Stimulated activated memory B cell treated with anti-CD40 and anti-IgM and Interleukin-4, amounts not matched to agents 10 μg/mL and 1 μg/mL and 100 μg/mL, for 72 hours (primary cell): ENCODE measurements at regions not wholly inside any gene's neighbourhood (a gene's known extent, or its start where the extent isn't known, plus 50 kb on each side); places are given as distances from the start of the nearest gene placed in this dataset.

Experiments used
- ATAC-seq: fragments of 150-1000 bp; cut with Tn5 transposase; 2 replicates; pipeline ENCODE4 v1.10.0; 2021
- H3K27ac Mint-ChIP-seq: one replicate; pipeline ENCODE4 v1.8.0; 2022; ENCODE audit warnings: mild to moderate bottlenecking, mixed read lengths
- H3K27me3 Mint-ChIP-seq: one replicate; pipeline ENCODE4 v1.8.0; 2022; ENCODE audit warnings: mixed read lengths
- H3K36me3 Mint-ChIP-seq: one replicate; pipeline ENCODE4 v1.8.0; 2022; ENCODE audit warnings: mixed read lengths
- H3K4me1 Mint-ChIP-seq: one replicate; pipeline ENCODE4 v1.8.0; 2022; ENCODE audit warnings: mixed read lengths
- H3K4me3 Mint-ChIP-seq: one replicate; pipeline ENCODE4 v1.8.0; 2022; ENCODE audit warnings: mild to moderate bottlenecking, moderate library complexity, mixed read lengths
- H3K9me3 Mint-ChIP-seq: one replicate; pipeline ENCODE4 v1.8.0; 2022; ENCODE audit warnings: mixed read lengths

DNA sequence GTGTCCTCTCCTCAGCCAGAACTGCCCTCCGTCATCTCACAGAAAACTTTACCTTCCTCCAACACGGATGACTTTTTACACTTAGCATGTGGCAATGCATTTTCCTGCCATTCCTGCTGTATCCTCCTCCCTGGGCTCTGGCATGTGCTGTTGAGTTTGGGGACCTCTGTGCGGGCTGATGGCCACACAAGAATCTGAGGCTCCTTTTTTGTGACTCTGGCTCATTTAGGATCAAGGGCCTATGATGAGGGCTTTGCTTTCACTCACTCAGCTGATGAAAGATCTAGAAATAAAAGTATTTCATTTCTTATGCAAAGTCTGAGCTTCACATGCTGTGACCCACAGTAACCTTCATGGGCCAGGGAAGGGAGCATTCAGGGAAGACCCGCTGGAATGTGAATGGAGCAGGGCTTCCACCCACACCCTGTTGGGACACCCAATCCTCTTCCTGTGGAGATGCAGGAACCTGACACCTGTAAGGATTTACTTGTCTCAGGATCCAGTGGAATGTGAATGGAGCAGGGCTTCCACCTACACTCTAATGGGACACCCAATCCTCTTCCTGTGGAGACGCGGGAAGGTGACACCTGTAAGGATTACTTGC is 500.3 kb upstream of the MKI67 start:
- H3K36me3 Mint-ChIP-seq: no peaks in the 10 kb centered on the region
- H3K4me1 Mint-ChIP-seq: no peaks in the 10 kb centered on the region
- no peak overlapping the region for H3K4me3 Mint-ChIP-seq
- ATAC-seq: no peak
- no peaks in the 10 kb centered on the region for H3K27me3 Mint-ChIP-seq
- H3K27ac Mint-ChIP-seq: no peak overlapping the region
- no peaks in the 10 kb centered on the region for H3K9me3 Mint-ChIP-seq

DNA sequence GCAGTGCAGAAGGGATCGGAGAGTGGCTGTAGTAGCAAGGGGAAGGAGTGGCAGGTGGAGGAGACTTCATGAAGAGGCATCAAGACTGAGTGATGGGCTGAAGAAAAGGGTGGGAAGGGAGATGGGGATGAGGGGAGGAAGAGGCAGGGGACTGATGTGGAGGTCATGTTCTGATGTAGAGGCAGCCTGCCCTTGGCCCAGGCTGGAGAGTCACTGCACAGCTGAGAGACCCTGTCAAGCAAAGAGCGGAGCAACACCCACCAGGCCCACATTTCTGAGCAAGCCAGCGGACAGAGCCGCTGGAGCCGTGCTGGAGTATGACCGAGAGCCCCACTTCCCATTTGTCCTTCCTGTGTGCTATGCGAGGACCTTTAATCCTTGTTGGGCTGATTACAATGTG is 501.6 kb upstream of the MKI67 start:
- Mint-ChIP-seq H3K27me3 (no peaks in the 10 kb centered on the region), H3K4me1 (no peaks in the 10 kb centered on the region), H3K36me3 (no peaks in the 10 kb centered on the region), H3K9me3 (no peaks in the 10 kb centered on the region), H3K4me3 (no peak overlapping the region), H3K27ac (no peak overlapping the region)
- ATAC-seq: no peak

GRCh38 chr10:128628252-128628651 is 502.0 kb upstream of the MKI67 start:
- Mint-ChIP-seq H3K27me3 (no peaks in the 10 kb centered on the region), H3K4me3 (no peak overlapping the region), H3K9me3 (no peaks in the 10 kb centered on the region), H3K4me1 (no peaks in the 10 kb centered on the region), H3K27ac (no peak overlapping the region), H3K36me3 (no peaks in the 10 kb centered on the region)
- ATAC-seq: no peak

- Mint-ChIP-seq H3K4me1 (no peaks in the 10 kb centered on the region), H3K27me3 (no peaks in the 10 kb centered on the region), H3K9me3 (no peaks in the 10 kb centered on the region), H3K4me3 (no peak overlapping the region), H3K27ac (no peak overlapping the region), H3K36me3 (no peaks in the 10 kb centered on the region)
- ATAC-seq: no peak
Observed at GRCh38 chr10:128629111-128630096, 503.2 kb upstream of the MKI67 start.

DNA sequence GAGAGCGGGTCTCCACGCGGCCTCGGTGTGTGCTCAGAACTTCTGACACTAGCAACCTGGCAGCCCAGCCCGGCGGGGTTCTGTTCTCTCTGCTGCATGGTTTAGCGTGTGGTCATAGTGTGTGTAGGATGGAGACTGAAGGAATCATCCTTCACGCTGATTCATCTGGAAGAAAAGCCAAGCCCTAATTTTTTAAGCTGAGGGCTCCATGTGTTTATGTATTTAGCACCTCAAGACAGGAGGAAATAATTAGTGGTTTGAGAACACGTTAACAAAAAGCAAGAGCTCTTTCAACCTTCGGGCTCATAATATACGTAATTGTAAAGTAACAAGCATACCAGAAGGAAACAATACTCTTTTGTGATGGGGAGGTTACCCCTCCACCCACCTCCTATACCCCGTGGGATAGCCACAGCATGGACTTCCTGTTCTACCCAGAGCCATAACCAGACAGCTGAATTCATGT is 504.6 kb upstream of the MKI67 start:
- Mint-ChIP-seq H3K27ac (no peak overlapping the region), H3K4me1 (no peaks in the 10 kb centered on the region), H3K27me3 (no peaks in the 10 kb centered on the region), H3K9me3 (peaks cover 4% of the 10 kb centered on the region), H3K4me3 (no peak overlapping the region), H3K36me3 (no peaks in the 10 kb centered on the region)
- ATAC-seq: no peak

DNA sequence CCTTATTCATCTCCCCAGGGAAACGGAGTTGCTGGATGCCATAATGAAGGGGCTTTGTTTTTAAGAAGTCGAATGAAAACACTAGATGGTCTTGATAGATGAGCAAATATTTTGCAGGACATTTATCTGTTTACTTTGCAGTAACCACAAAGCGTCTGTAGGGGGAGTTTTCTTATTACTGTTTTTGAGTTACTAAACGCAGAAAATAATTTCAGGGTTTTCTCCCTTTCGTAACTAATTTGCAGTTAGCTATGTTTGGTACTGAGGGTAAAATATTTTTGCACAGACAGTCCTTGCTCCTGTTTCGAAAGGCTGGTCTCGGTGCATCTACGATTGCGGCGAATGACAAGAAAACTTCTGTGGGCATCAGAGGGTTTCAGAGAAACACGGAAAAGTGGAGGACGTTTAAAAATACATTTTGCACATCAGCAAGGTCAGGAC is 505.6 kb upstream of the MKI67 start:
- no peaks in the 10 kb centered on the region for H3K36me3 Mint-ChIP-seq
- no peak overlapping the region for H3K4me3 Mint-ChIP-seq
- no peaks in the 10 kb centered on the region for H3K4me1 Mint-ChIP-seq
- no peak for ATAC-seq
- no peaks in the 10 kb centered on the region for H3K27me3 Mint-ChIP-seq
- peaks cover 4% of the 10 kb centered on the region for H3K9me3 Mint-ChIP-seq
- H3K27ac Mint-ChIP-seq: no peak overlapping the region

DNA sequence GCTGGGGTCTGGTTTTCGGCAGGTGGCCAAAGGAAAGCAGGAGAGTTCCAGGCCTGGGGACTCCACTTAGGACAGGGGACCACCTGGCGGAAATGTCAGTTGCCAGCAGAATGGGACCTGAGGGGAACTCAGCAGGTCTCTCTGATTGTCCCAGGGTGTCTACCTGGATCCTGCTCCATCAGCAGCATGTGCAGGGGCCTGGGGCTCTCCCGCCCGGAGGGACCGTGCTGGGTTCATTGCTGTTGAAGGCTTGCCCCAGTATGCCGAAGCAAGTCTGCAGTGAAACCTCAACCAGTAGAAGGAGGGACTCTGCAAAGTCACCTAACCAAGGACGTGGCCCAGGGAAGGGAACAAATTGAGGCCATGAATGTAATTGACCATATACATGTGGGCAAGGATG is 506.5 kb upstream of the MKI67 start:
- H3K36me3 Mint-ChIP-seq: no peaks in the 10 kb centered on the region
- H3K4me1 Mint-ChIP-seq: no peaks in the 10 kb centered on the region
- no peak for ATAC-seq
- no peaks in the 10 kb centered on the region for H3K27me3 Mint-ChIP-seq
- no peak overlapping the region for H3K27ac Mint-ChIP-seq
- H3K9me3 Mint-ChIP-seq: peaks cover 10% of the 10 kb centered on the region
- H3K4me3 Mint-ChIP-seq: no peak overlapping the region

DNA sequence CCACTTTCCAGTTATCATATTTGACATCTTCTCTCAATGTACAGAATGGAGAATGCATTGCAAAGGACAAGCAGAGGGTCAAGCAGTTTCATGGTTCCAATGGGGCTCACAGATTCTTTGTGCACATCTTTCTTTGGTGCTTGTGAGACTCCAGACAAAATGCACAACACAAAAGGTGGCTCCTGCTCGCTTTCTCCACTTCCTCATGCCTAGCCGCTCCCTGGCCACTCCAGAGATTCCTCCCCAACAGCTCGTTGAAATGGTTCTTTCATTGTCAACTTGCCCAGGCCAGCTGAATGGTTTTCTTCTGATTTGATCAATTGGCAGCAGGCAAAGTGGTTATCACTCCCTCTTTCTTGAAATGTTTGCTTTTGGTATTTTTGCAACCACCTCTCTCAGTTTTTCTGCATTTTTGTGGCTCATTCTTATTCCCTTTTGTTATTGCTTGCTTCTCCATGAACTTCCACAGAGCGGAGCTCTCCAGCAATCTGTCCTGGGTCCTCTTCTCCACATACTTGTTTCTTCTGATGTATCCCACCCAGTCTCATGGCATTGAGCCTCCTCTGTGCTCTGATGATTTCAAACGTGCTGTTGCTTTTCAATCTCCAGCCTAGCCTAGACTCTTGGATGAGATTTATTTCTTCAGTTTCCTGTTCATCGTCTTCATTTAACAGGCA is 507.8 kb upstream of the MKI67 start:
- H3K4me3 Mint-ChIP-seq: no peak overlapping the region

GRCh38 chr10:128642023-128642422 is 515.8 kb upstream of the MKI67 start:
- Mint-ChIP-seq H3K27ac (no peak overlapping the region), H3K4me3 (no peak overlapping the region), H3K9me3 (peaks cover 9% of the 10 kb centered on the region), H3K36me3 (no peaks in the 10 kb centered on the region), H3K27me3 (no peaks in the 10 kb centered on the region), H3K4me1 (no peaks in the 10 kb centered on the region)
- no peak for ATAC-seq

More for the DNA sequence above, 507.8 kb upstream of the MKI67 start:
- no peaks in the 10 kb centered on the region for H3K4me1 Mint-ChIP-seq
- H3K27ac Mint-ChIP-seq: no peak overlapping the region
- H3K36me3 Mint-ChIP-seq: no peaks in the 10 kb centered on the region
- H3K9me3 Mint-ChIP-seq: peaks cover 13% of the 10 kb centered on the region
- ATAC-seq: no peak
- no peaks in the 10 kb centered on the region for H3K27me3 Mint-ChIP-seq

DNA sequence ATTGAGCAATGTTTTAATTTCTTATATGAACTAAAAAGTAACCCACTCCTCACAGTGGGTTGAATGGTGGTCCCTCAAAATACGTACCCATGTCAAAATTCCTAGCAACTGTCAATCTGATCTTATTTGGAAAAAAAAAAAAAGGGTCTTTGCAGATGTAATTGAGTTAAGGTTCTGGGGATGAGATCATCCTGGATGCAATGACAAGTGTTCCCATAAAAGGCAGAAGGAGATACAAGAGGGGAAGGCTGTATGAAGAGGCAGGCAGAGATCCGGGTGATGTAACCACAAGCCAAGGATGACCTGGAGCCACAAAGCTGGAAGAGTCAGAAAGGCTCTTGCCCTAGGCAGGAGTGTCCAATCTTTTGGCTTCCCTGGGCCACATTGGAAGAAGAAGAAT is 516.3 kb upstream of the MKI67 start:
- no peaks in the 10 kb centered on the region for H3K27me3 Mint-ChIP-seq
- H3K4me1 Mint-ChIP-seq: no peaks in the 10 kb centered on the region
- no peak for ATAC-seq
- no peak overlapping the region for H3K4me3 Mint-ChIP-seq
- H3K27ac Mint-ChIP-seq: no peak overlapping the region
- H3K9me3 Mint-ChIP-seq: peaks cover 5% of the 10 kb centered on the region
- H3K36me3 Mint-ChIP-seq: no peaks in the 10 kb centered on the region

- Mint-ChIP-seq H3K4me1 (no peaks in the 10 kb centered on the region), H3K27me3 (no peaks in the 10 kb centered on the region)
- no peak for ATAC-seq
Observed at GRCh38 chr10:128643658-128644057, 517.4 kb upstream of the MKI67 start.

GRCh38 chr10:128645486-128645885 is 519.3 kb upstream of the MKI67 start:
- H3K9me3 Mint-ChIP-seq: peaks cover 2% of the 10 kb centered on the region
- no peaks in the 10 kb centered on the region for H3K36me3 Mint-ChIP-seq
- ATAC-seq: no peak
- no peaks in the 10 kb centered on the region for H3K4me1 Mint-ChIP-seq
- H3K27me3 Mint-ChIP-seq: no peaks in the 10 kb centered on the region
- no peak overlapping the region for H3K4me3 Mint-ChIP-seq
- H3K27ac Mint-ChIP-seq: no peak overlapping the region

More at GRCh38 chr10:128643658-128644057, 517.4 kb upstream of the MKI67 start:
- peaks cover 3% of the 10 kb centered on the region for H3K9me3 Mint-ChIP-seq
- H3K36me3 Mint-ChIP-seq: no peaks in the 10 kb centered on the region
- H3K4me3 Mint-ChIP-seq: no peak overlapping the region
- H3K27ac Mint-ChIP-seq: no peak overlapping the region

DNA sequence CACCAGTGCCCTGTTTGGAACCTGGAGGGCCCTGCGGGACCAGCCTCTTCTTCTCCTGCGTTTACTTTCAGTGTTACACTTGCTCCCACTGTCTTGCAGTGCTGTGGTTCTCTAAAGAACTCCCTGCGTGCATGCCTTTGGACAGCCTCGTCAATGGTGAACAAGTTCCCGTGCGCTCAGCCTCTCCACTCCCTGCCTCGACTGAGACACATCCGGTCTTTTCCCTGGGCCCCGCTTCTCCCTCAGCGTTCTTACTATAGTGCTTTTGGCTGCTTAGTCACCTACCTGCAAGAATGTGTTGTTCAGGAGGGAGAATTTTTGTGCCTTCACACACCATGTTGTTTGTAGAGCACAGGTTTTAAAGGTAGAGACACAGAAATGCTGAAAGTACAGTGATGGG is 520.7 kb upstream of the MKI67 start:
- H3K36me3 Mint-ChIP-seq: no peaks in the 10 kb centered on the region
- H3K4me3 Mint-ChIP-seq: no peak overlapping the region
- H3K27ac Mint-ChIP-seq: no peak overlapping the region
- no peaks in the 10 kb centered on the region for H3K27me3 Mint-ChIP-seq
- no peaks in the 10 kb centered on the region for H3K4me1 Mint-ChIP-seq
- peaks cover 6% of the 10 kb centered on the region for H3K9me3 Mint-ChIP-seq
- no peak for ATAC-seq

DNA sequence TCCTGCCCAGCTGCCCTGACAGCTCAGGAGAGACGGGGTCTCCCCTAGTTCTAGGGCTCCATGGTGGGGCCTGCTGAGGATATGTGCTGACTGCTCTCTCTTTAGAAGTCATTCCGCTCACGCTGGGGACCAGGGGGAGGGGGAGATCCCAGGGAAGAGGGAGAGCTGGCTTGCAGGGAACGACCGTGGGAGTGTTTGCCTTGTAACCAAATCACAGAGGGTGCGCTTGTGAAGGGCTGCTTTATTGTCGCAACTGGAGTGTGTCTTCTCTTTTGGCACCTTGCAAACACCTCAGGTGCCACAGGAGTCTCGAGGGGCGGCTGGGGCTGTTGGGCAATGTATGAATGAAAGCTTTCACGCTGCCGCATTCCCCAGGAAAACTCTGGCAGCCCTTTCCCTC is 531.3 kb upstream of the MKI67 start:
- no peak for ATAC-seq
- H3K9me3 Mint-ChIP-seq: peaks cover 2% of the 10 kb centered on the region
- no peaks in the 10 kb centered on the region for H3K4me1 Mint-ChIP-seq
- H3K27me3 Mint-ChIP-seq: peaks cover 8% of the 10 kb centered on the region
- H3K36me3 Mint-ChIP-seq: no peaks in the 10 kb centered on the region
- no peak overlapping the region for H3K4me3 Mint-ChIP-seq
- no peak overlapping the region for H3K27ac Mint-ChIP-seq

- H3K4me1 Mint-ChIP-seq: no peaks in the 10 kb centered on the region
- H3K27me3 Mint-ChIP-seq: peaks cover 8% of the 10 kb centered on the region
- no peak overlapping the region for H3K4me3 Mint-ChIP-seq
- H3K9me3 Mint-ChIP-seq: peaks cover 2% of the 10 kb centered on the region
- no peak overlapping the region for H3K27ac Mint-ChIP-seq
- no peak for ATAC-seq
- no peaks in the 10 kb centered on the region for H3K36me3 Mint-ChIP-seq
Observed at GRCh38 chr10:128660726-128661125, 534.5 kb upstream of the MKI67 start.
